ENCODE measurements at regions not wholly inside any gene's neighbourhood (a gene's known extent, or its start where the extent isn't known, plus 50 kb on each side); places are given as distances from the start of the nearest gene placed in this dataset.

DNA sequence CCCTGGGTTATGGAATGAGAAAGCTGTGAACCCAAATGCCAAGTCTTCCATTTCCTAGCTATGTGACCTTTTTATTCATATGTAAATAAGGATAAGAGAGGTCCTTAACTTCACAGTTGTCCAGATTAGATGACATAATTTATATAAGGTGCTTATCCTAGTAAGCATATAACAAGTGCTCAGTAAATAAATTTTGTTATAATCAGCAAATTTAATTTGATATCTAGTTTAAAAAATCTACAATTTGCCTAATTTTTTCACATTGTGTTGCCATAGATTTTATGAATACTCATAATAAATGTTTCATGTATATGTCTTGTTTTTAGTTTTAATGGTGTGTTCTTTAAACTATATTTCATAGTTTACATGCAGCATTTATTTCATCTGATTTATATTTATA is 130.4 kb upstream of the SPRY1 start:
- DNase-seq = no peak

DNA sequence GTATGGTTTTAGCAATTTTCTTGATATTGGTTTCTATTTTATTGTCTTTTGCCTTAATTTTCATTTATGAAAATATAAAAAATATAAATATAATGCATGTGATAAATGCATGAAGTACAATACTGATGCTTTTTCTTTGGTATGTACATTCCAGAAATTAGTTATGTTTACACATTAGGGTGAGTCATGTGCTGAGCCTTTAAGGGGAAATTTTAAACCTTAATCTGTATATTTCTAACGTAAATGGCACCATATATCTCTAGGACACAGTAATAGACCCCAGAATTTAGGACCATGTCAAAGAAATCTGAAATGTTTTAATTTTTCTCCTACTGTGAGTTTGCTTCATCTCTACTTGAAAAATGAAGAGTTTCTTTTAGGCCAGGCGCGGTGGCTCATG is 117.8 kb upstream of the SPRY1 start:
- DNase-seq = no peak

DNA sequence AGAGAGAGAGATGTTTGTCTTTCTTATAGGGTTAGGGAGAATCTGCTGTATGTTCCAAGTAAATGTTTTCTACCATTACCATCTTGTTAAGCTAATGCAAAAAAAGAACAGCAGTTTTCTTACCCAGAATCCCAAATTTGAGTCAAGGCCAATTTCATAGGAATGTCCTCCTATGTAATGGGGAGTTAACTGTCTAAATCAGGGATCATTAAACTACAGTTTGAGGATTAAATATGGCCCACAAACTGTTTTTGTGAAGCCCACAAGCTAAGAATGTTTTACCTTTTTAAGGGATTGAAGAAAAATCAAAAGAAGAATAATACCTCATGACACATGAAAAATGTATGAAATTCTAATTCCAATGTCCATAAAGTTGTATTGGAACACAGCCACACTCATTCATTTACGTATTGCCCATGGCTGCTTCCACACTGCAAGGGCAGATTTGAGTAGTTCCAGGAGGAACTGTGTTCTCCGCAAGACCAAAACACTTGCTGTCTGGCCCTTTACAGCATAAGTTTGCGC is 113.2 kb upstream of the SPRY1 start:
- DNase-seq = no peak

DNA sequence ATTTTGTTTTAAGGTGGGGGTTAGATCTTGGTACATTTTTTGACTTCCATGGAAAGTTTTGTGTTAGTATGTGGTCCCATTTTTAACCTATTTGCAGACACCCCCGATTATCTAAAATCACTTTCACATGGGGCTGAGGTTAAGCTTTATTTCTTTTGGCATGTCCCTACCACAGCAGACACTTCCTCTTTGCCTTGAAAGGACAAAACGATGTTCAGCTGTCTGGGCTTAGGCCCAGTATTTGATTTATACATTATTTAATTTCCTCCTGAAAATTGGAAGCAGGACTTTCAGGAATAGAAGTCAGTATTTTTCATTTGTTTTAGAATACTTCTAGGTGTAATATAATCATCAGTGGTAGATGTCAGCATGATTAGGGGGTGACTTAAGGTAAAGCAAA is 112.4 kb upstream of the SPRY1 start:
- DNase-seq = no peak

DNA sequence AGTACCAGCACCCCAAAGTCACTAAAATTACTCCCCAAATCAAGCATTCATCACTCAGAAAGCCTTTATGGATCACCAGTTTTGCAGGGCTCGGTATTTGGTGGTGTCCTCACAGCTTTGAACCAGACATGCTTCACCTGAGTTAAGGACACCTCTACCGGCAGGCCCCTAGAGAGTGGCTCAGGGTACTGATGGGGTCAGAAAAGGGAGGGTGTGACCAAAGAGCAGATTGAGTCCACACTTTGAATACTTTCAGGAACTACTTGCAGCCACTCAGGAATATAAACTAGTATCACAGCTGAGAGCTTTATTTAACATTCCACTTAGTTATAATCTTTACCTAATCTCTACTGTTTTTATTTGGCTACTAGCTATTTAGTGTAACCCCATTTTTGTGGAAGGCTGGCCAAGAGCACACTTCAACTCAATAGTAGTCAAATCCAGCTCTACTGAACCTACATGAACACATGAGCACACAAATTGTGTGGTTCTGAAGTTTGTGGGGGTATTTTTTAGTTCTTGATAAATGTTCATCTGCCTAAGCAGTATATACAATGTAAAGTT is 109.6 kb upstream of the SPRY1 start:
- DNase-seq = no peak

DNA sequence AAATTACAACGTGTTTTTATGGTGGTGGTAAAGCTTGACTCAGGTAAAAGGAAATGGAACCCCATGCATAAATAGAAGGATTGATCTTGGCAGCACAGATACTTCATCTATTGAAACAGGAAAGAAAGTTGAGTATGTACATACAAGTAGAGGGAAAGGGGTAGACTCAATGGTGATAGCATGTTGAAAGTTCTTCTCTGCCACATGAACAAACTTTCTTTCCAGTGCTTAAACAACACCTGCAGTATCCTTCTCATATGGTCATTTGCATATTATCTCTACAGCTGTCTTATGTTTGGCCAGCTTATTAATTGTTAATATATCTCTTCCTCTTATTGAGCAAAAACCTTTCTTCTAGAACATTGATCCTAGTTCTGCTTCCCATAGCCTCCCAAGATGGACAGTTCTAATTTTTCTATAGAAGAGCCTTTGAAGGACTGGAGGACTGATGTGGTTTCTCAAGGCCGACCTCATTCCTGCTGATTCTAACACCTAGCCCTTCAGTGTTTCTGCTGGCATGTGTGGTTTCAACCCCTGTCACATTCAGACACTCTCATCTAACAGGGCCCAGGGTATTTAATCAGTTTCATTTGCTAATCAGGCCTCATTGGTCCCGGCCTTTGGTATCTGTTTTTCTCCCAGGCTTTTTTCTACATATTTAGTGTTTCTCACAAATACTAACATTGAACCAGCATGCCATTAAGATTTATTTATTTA is 108.1 kb upstream of the SPRY1 start:
- no peak for DNase-seq

DNA sequence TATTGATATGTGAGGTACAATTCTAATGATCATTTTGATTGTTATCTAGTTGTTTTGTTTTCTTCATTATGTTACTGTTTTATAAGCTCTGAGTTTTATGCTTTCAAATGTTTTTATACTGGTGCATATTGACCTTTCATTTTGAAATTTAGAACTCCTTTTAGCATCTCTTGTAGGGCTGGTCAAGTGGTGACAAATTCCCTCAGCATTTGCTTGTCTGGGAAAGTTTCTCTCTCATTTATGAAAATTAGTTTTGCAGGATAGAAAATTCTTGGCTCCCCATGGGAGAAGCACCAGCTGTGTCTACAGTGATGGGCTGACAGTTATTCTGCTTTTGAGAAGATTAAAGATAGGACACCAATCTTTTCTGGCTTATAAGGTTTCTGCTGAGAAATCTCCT is 105.3 kb upstream of the SPRY1 start:
- DNase-seq = no peak

DNA sequence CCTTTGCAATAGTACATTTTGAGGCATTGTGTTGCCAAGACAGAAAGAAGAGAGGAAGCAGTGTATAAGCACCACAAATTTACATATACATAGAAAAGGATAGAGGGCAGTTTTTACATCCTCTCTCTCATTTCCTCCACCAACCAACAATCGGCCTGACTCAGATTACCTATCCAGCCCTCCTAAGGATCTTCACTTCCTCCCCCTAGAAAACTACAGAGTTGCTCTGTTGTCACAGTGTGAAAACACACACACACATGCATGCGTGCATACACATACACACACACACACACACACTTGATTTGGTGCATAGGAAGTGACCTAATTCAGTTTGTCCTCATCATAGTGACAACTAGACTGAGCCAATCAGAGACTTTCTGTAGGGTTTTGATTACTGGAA is 98.8 kb upstream of the SPRY1 start:
- no peak for DNase-seq

DNA sequence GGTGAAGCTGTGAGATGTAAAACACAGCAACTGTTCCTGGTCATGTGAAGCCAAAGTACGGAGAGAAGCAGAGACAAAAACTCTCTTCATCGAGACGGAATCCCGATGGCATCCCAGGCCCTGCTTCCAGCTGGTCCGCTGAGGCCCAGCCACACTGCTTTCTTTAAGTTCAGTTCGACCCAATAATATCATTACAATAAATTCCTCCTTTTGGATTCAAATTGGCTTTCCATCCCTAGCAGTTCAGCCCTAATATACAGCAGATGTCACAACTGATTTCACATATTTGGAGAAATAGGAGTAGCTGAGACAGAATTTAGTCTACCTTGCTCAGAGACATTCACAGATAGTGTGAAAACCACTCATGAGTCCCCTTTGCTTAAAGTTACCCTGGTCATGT is 98.3 kb upstream of the SPRY1 start:
- no peak for DNase-seq

DNA sequence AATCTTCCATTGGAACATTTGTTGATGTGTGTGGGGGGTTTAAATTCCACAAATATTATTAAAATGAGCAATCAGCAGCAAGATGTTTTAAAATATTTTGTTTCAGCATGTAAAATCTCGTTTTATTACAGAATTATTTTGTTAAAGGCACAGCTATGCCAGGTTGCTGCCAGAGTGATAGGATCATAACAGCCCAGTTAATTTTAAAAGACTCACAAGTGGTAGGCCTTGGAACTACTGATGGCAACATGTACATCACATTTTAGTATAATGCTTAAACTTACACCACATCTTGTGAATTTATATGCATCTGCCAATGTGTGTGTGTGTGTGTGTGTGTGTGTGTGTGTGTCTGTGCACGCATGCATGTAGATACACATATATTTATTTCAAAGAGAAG is 97.8 kb upstream of the SPRY1 start:
- no peak for DNase-seq

DNA sequence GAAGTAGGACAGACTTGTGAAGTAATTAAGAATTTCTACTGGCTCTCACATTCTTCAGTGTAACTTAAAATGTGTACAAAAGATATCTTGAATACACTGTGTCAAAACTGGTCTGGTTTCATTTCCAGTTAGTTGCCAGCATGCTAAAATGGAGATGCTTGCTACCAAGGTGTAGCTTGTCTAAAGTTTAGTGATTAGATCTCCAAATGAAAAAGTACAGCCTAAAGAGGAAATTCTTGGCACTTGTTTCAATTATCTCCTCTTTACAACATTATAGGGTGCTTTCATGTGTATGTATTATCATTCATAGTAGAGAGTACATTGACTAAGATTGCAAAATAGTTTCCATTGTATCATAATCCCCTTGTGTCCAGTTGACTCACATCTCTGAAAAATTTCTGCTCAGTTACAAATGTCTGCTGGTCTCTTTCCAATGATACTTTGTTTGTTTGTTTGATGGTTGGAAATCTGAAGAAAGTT is 97.3 kb upstream of the SPRY1 start:
- peak in 1 of 2 donors; percentile 21 for DNase-seq

DNA sequence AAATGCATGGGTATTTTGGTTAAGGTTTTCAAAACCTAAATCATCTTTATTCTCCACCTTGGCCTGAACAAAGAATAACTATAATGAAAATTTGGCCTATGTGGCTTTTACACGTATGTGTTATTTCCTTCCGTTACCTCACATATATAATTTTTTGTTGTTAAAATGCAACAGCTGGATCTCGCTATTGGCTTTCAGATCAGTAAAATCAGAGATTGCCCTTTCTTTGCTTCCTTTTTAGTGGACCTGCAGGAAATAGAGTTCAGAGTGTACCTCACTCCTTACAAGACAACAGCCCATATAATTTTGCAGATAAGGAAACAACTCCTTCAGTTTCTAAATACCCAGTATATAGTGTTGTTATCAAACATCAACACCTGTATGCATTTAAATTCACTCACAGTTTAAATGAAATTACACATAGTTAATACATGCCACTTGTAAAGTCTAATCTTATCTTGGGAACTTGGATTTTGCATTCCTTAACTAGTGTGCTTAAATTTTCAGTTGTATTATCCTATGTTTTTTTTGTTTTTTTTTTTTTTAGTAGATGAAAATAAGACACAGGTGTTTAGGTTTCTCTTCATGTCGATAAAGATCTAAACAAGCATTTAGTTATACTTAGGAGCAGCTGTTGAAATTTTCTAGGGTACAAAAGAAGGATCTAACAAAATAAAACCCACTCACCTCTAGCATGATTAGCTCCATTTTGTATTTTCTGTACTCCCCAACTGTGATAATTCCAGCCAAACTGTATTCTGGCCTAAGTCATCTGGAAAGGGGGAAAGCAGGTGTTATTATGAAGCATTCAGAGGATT is 96.2 kb upstream of the SPRY1 start:
- DNase-seq = no peak

DNA sequence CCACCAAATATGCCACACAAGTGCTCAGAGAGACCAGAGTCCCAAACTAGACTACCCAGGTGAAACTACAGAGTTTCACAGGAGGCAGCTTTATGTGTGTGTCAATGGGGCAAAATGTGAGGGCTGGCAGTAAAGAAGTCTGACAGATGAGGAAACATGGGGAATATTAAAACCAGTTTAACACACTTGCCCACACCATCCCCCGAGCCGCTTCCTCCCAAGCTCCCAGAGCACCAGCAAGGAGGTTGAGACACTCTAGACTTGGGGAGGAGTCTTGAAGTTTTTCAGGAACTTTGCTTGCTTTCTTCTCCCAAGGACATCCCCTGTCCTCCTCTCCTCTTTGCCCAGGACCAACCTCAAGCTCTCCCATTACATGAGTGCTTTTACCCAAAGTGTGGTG is 94.7 kb upstream of the SPRY1 start:
- no peak for DNase-seq

DNA sequence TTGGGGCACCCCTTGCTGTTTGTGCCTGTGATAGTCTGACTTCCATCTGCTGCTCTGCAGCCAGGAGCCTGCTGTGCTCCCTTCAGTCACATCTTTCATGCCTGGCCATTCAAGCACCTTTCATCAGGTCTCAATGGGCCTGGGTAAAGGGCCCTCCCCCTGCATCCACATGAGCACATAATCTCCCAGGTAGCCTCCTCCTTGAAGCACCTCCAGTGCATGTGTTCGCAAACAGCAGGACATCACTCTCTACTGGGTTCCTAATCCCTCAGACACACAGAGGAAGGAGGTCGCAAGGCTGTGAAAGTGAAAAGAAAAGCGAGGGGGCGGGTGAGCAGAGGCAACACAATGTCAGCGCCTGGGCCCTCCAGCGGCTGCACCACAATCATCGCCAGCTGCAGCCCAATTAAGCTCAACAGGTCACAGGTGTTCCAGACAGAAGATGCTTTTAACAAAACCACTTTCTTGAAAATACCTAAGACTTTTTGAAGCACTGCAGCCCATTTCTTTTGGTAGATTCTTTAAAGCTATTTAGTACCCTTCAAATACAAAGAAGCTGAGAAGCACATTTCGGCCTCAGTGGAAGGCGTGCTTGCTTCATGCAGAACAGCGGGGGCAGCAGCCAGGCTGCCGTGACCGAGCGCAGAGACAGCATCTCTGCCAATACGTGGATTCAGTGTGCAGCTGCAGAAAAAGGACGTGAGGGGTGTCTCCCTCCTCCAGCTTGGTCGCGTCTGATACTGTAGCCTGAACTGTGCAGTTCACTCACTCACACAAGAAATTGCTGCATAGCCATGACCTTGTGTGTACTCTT is 92.2 kb upstream of the SPRY1 start:
- DNase-seq = no peak

DNA sequence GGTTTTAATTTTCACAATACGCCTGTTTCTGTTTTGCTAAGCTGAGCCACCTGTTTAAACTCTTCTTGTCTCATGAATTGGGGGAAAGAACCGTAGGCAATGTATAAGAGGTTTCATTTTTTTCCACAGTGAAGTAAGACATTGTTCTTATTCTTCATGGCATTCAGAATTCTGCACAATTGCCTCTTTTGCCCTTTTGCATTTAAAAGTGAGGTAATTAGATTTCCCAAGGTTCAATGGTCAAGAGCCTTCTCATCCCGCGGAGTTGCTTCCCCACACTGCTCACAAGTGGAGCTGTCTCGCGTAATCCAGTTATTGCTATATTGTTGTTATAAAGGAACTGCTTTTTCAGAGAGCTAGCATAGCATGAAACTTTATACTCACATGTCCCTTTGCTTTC is 90.9 kb upstream of the SPRY1 start:
- DNase-seq = no peak

DNA sequence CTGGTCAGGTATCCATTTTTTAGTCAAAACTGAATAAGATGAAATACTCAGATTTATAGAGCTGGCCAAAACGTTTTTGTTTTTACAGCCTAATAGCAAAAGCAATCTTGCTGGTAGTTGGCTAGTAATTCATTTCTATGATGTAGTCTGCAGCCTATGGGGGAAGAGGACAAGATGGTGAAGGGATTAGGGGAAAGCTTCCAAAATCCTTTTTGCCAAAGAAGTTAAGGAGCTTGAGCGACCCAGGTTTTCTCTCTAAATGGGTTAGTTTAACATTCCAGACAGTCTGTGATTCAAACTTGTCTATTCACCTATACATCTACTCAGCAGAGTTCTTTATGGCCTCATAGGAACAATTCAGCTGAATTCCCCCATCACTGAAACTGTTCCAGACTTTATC is 89.8 kb upstream of the SPRY1 start:
- DNase-seq = no peak

DNA sequence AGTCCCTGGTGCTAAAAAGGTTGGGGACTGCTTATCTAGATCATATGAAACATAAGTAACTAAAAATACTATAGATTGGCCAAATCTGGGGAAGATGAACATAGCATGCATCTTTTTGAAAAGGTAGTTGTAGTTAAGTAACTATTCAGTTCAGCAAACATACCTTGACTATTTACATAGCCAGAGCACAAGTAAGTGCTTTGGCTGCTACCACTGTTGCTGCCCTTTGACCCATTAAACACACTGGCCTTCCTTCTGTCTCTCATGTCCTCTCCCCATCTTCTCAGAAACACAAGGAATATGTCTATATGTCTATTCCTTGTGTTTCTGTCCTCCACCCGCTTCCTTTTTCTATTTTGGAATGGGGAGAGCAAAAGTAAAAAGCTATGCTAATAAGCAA is 87.9 kb upstream of the SPRY1 start:
- DNase-seq = no peak

DNA sequence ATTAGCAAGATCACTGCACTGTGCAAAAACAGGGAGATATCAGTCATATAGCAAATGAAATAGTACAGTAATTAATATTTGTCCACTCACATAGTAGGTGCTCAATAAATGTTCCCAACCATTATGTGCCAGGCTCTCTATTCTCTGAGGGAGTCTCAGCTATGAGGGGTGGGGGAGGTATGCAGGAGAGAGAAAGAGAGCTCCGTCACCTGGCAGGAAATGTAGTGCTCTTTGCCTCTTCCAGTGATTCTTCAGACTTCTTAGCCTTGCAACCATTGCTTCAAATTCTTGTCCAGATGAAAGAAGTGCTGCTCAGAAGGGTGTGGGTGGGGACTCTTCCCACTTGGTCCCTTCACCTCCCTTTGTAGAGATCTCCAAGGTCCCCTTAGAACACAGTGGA is 84.5 kb upstream of the SPRY1 start:
- no peak for DNase-seq

DNA sequence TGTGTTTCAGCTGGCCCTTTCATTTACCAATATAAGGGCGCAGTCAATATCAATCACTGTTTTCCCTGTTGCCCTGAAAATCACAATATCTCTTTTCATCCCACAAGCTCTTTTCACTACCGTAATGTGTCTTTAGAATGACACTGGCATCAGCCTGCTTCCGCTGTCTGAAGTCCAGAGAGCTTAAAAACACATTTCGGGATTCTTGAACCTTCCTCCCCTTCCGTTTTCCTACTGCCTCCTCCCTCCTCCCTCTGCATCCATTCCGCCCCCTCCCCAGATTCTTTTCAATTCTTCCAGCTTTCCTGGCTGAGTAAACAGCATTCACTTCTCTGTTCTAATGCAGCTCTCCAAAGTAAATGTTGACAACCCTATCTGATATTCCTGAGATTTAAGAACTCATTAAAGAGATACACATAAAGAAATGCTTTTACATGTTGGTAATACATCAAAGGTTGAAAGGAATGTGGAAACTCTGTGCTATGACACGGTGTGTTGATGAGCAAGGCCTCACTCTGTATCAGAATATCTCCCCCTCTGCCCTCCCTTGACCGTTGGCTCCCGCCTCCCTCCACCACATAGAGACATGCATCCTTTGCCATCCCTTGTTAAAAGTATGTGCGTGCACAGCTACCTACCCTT is 83.5 kb upstream of the SPRY1 start:
- no peak for DNase-seq

DNA sequence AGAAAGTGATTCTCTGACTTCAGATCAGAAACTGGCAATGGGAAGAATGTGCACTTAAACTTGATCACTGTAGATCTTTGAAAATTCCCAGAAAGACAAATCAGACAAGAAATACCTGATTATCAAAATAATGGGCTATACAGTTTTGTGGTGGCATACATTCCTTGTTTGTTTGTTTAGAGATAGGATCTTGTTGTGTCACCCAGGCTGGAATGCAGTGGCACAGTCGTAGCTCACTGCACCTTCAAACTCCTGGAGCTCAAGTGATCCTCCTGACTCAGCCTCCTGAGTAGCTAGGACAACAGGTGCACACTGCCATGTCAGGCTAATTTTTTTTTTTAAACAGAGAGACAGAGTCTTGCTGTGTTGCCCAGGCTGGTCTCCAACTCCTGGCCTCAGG is 81.0 kb upstream of the SPRY1 start:
- DNase-seq = no peak

DNA sequence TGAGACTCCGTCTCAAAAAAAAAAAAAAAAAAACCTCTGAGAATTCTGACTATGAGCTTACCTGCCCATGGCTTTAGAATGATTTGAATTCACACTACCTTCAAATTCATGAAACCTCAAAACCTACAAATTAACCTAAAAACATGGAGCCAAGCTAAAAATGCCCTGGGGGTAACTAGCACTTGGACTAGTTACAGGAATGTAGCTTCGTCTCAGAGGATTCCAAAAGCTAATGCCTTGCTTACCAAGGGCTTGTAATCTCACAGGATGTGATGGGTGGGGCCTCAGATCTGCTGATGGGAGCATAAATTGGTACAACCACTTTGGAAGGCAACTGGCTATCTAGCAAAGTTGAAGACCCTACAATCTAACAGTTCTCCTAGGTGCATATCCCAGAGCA is 79.4 kb upstream of the SPRY1 start:
- DNase-seq = no peak

DNA sequence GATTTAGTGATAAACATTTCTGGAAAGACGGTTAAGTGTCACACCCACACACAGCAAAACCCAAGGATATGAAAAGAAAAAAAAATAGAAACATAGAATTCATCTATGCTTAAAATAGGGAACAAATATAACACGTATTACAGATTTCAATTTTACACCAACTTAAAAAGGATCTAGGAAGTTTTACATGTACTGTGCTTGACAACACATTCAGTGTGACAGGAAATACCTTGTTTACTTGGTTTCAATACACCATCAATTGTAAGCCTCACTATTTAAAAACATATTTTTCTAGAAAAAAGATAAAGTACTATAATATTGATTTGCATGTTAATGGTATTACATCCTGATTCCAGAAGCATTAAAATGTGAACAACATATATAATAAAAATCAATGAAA is 77.0 kb upstream of the SPRY1 start:
- DNase-seq = no peak

Data from right lung (tissue), 2 donors.